GM23338 (cell line): ENCODE measurements at regions not wholly inside any gene's neighbourhood (a gene's known extent, or its start where the extent isn't known, plus 50 kb on each side); places are given as distances from the start of the nearest gene placed in this dataset.

Source experiments
- ATAC-seq: fragments of 200-7000 bp; cut with Tn5 transposase; 3 replicates; pipeline ENCODE4 v1.9.1; 2020
- DNase-seq: peaks from one replicate; pipeline ENCODE4 v3.0.0-alpha.2; 2015; ENCODE audit warnings: low spot score
- H2AFZ ChIP-seq: fragments of 200-600 bp; sonication (generic); 2 replicates; pipeline ENCODE4 v1.8.0; 2016; ENCODE audit warnings: antibody characterized with exemption, mild to moderate bottlenecking, moderate library complexity
- H3F3A ChIP-seq: fragments of 200-600 bp; sonication (generic); replicated peaks from 2 replicates; pipeline ENCODE4 v1.8.0; 2017; ENCODE audit warnings: antibody characterized with exemption, mixed run types, low read depth
- H3K27ac ChIP-seq: fragments of 200-600 bp; sonication (generic); 2 replicates; pipeline ENCODE4 v1.6.1; 2016; ENCODE audit warnings: low read depth
- H3K27me3 ChIP-seq: fragments of 200-600 bp; sonication (generic); 2 replicates; pipeline ENCODE4 v1.8.0; 2016; ENCODE audit warnings: mild to moderate bottlenecking, mixed run types, moderate library complexity; ENCODE audit not compliant: insufficient read depth
- H3K36me3 ChIP-seq: fragments of 200-600 bp; sonication (generic); 2 replicates; pipeline ENCODE4 v1.8.0; 2016; ENCODE audit warnings: mild to moderate bottlenecking; ENCODE audit not compliant: insufficient read depth
- H3K4me1 ChIP-seq: fragments of 200-600 bp; sonication (generic); 2 replicates; pipeline ENCODE4 v1.8.0; 2016; ENCODE audit warnings: mild to moderate bottlenecking, moderate library complexity; ENCODE audit not compliant: insufficient read depth
- H3K4me2 ChIP-seq: fragments of 200-600 bp; sonication (generic); 2 replicates; pipeline ENCODE4 v1.7.1; 2017; ENCODE audit warnings: mixed run types
- H3K4me3 ChIP-seq: fragments of 200-600 bp; sonication (generic); 2 replicates; pipeline ENCODE4 v1.6.1; 2016; ENCODE audit warnings: mixed run types
- H3K79me2 ChIP-seq: fragments of 200-600 bp; sonication (generic); replicated peaks from 2 replicates; pipeline ENCODE4 v1.8.0; 2017; ENCODE audit warnings: mild to moderate bottlenecking; ENCODE audit not compliant: insufficient read depth
- H3K9me2 ChIP-seq: fragments of 200-600 bp; sonication (generic); 2 replicates; pipeline ENCODE4 v1.8.0; 2017; ENCODE audit not compliant: insufficient read depth
- H4K20me1 ChIP-seq: fragments of 200-600 bp; sonication (generic); replicated peaks from 2 replicates; pipeline ENCODE4 v1.8.0; 2017; ENCODE audit warnings: mild to moderate bottlenecking; ENCODE audit not compliant: insufficient read depth
- H3K27ac Mint-ChIP-seq: 2 replicates; pipeline ENCODE4 v1.8.0; 2020; ENCODE audit warnings: inconsistent platforms, mild to moderate bottlenecking, moderate library complexity, mixed read lengths
- H3K27me3 Mint-ChIP-seq: 3 replicates; pipeline ENCODE4 v1.8.0; 2022; ENCODE audit warnings: low read depth, mild to moderate bottlenecking, moderate library complexity, mixed read lengths, inconsistent platforms; ENCODE audit not compliant: insufficient read depth, poor library complexity
- H3K36me3 Mint-ChIP-seq: 3 replicates; pipeline ENCODE4 v1.8.0; 2021; ENCODE audit warnings: low read depth, mild to moderate bottlenecking, inconsistent platforms, moderate library complexity, mixed read lengths
- H3K4me1 Mint-ChIP-seq: 3 replicates; pipeline ENCODE4 v1.8.0; 2020; ENCODE audit warnings: mild to moderate bottlenecking, inconsistent platforms, mixed read lengths
- H3K4me3 Mint-ChIP-seq: 3 replicates; pipeline ENCODE4 v1.8.0; 2021; ENCODE audit warnings: moderate library complexity, mild to moderate bottlenecking, inconsistent platforms, mixed read lengths
- H3K9me3 Mint-ChIP-seq: 3 replicates; pipeline ENCODE4 v1.8.0; 2020; ENCODE audit warnings: moderate library complexity, mild to moderate bottlenecking, inconsistent platforms, mixed read lengths
- CTCF ChIP-seq, 2 experiments: fragments of 200-600 bp in 1 of 2; sonication (generic) in 1 of 2; conservative IDR thresholded peaks; 2 replicates each; pipeline versions ENCODE4 v1.5.1 to v1.6.1; 2016 to 2017; ENCODE audit warnings: antibody characterized with exemption in 2 of 2, low read depth in 2 of 2, mild to moderate bottlenecking in 2 of 2, moderate library complexity in 1 of 2
- ETS1 ChIP-seq: IDR thresholded peaks from 2 replicates; pipeline ENCODE4 v1.6.1; 2016; ENCODE audit warnings: antibody characterized with exemption
- EZH2phosphoT487 ChIP-seq: fragments of 200-600 bp; sonication (generic); IDR thresholded peaks from one replicate; pipeline ENCODE4 v1.8.1; 2018; ENCODE audit warnings: antibody characterized with exemption; ENCODE audit not compliant: unreplicated experiment
- JUNB ChIP-seq: IDR thresholded peaks from one replicate; pipeline ENCODE4 v1.6.1; 2016; ENCODE audit warnings: antibody characterized with exemption; ENCODE audit not compliant: unreplicated experiment
- NANOG ChIP-seq: IDR thresholded peaks from 2 replicates; pipeline ENCODE4 v1.6.1; 2016; ENCODE audit warnings: antibody characterized with exemption, borderline replicate concordance
- POLR2AphosphoS5 ChIP-seq: IDR thresholded peaks from 2 replicates; pipeline ENCODE4 v1.6.1; 2016; ENCODE audit warnings: antibody characterized with exemption, low read depth
- REST ChIP-seq: IDR thresholded peaks from one replicate; pipeline ENCODE4 v1.6.1; 2018; ENCODE audit warnings: antibody characterized with exemption; ENCODE audit not compliant: unreplicated experiment
- ZNF114 ChIP-seq: fragments of 250-450 bp; sonication (Bioruptor Pico); IDR thresholded peaks from 2 replicates; pipeline ENCODE4 v1.5.0; 2020; ENCODE audit warnings: mild to moderate bottlenecking, moderate library complexity
- ZNF331 ChIP-seq: fragments of 250-450 bp; sonication (Bioruptor Pico); IDR thresholded peaks from 2 replicates; pipeline ENCODE4 v1.5.0; 2020; ENCODE audit warnings: low read depth, mild to moderate bottlenecking, moderate library complexity

- TF ChIP-seq CTCF (conservative IDR thresholded peaks at IDR 0.05; ENCODE audit: low read depth in 2 of 2), result no peak
- TF ChIP-seq REST, result no peak
- TF ChIP-seq ETS1, result peak; percentile 60
- peak; percentile 97 for TF ChIP-seq NANOG
- no peak for TF ChIP-seq ZNF114 (CRISPR knock-in tag)
- no peak for TF ChIP-seq EZH2phosphoT487
- peak; percentile 81 for TF ChIP-seq JUNB
- no peak for TF ChIP-seq ZNF331
Observed at GRCh38 chr6:28776269-28777146, 147.3 kb downstream of the TRIM27 start (continued).

GRCh38 chr6:28777147-28777461, 146.7 kb downstream of the TRIM27 start:
- no peak overlapping the region for H3K27ac Mint-ChIP-seq
- H3K27me3 Mint-ChIP-seq, result peaks cover 99% of the 10 kb centered on the region
- TF ChIP-seq ETS1 (no peak), JUNB (no peak), NANOG (no peak), POLR2AphosphoS5 (no peak), REST (no peak)
- Histone ChIP-seq H4K20me1 (peaks cover 26% of the 10 kb centered on the region), H3K27ac (no peak overlapping the region), H2AFZ (no peak overlapping the region), H3K4me1 (peaks cover 66% of the 10 kb centered on the region), H3F3A (peaks cover 47% of the 10 kb centered on the region), H3K36me3 (no peaks in the 10 kb centered on the region), H3K4me3 (peak overlapping the region; percentile 44), H3K9me2 (no peaks in the 10 kb centered on the region), H3K27me3 (peaks cover 92% of the 10 kb centered on the region), H3K79me2 (no peaks in the 10 kb centered on the region), H3K4me2 (peak overlapping the region; percentile 71)
- no peak for ATAC-seq
- no peak for DNase-seq
- peaks cover 66% of the 10 kb centered on the region for H3K4me1 Mint-ChIP-seq
- H3K36me3 Mint-ChIP-seq, result peaks cover 3% of the 10 kb centered on the region; the same call in 2 of the 3 replicates
- peaks cover 20% of the 10 kb centered on the region for H3K9me3 Mint-ChIP-seq
- H3K4me3 Mint-ChIP-seq, result peak overlapping the region; percentile 66
